MCF 10A (cell line): ENCODE measurements at regions not wholly inside any gene's neighbourhood (a gene's known extent, or its start where the extent isn't known, plus 50 kb on each side); places are given as distances from the start of the nearest gene placed in this dataset.
A peak's percentile ranks its signal among the peaks of the same experiment; 100 is the strongest.

Source experiments
- BruUV-seq: library from RNA; stranded (reverse); fragments of 400-500 nt; replicated peaks from 2 replicates; lab custom pipeline; 2021; lab: Mats Ljungman, UMichigan
- CTCF ChIA-PET: fragments of 300-600 bp; sonication (Branson Sonifier 250); formaldehyde crosslinking; extraction: SDS; loops from one replicate; lab custom pipeline; 2021; ENCODE audit warnings: antibody characterized with exemption, inconsistent platforms; lab: Yijun Ruan, JAX
- POLR2A ChIA-PET: fragments of 300-600, 350-650 bp; sonication (Branson Sonifier 250); formaldehyde crosslinking; extraction: SDS; loops from one replicate; lab custom pipeline; 2020; ENCODE audit warnings: antibody characterized with exemption, inconsistent platforms; lab: Yijun Ruan, JAX
- DNase-seq: peaks from one replicate; pipeline ENCODE4 v3.0.0-alpha.2; 2018; ENCODE audit not compliant: unreplicated experiment
- H3K27ac Mint-ChIP-seq: one replicate; pipeline ENCODE4 v1.8.0; 2022; ENCODE audit warnings: mild to moderate bottlenecking, low read depth, mixed read lengths; ENCODE audit not compliant: unreplicated experiment
- H3K27me3 Mint-ChIP-seq: one replicate; pipeline ENCODE4 v1.8.0; 2022; ENCODE audit warnings: mixed read lengths; ENCODE audit not compliant: insufficient read depth, unreplicated experiment
- H3K36me3 Mint-ChIP-seq: one replicate; pipeline ENCODE4 v1.8.0; 2022; ENCODE audit warnings: mild to moderate bottlenecking, moderate library complexity, mixed read lengths; ENCODE audit not compliant: insufficient read depth, unreplicated experiment
- H3K4me1 Mint-ChIP-seq: one replicate; pipeline ENCODE4 v1.8.0; 2022; ENCODE audit warnings: mixed read lengths; ENCODE audit not compliant: insufficient read depth, unreplicated experiment
- H3K4me3 Mint-ChIP-seq: one replicate; pipeline ENCODE4 v1.8.0; 2022; ENCODE audit warnings: mild to moderate bottlenecking, moderate library complexity, mixed read lengths; ENCODE audit not compliant: unreplicated experiment
- H3K9me3 Mint-ChIP-seq: one replicate; pipeline ENCODE4 v1.8.0; 2022; ENCODE audit warnings: mixed read lengths; ENCODE audit not compliant: unreplicated experiment
- CTCF ChIP-seq: fragments of 200-600 bp; IDR thresholded peaks from one replicate; pipeline ENCODE4 v1.8.0; 2022; ENCODE audit warnings: antibody characterized with exemption, mild to moderate bottlenecking; ENCODE audit not compliant: unreplicated experiment
- intact Hi-C: fragments of 100-400 bp; cut with micrococcal nuclease; formaldehyde crosslinking; loops from 2 replicates; pipeline ENCODE4 v1.14.1; 2022

- peak; percentile 37 for DNase-seq
- H3K4me3 Mint-ChIP-seq = no peak overlapping the region
- intact Hi-C loops = no loop called here
- no peaks in the 10 kb centered on the region for H3K9me3 Mint-ChIP-seq
- TF ChIP-seq CTCF = no peak
- BruUV-seq = no TSS peak
- no peaks in the 10 kb centered on the region for H3K27me3 Mint-ChIP-seq
- ChIA-PET POLR2A (no interaction called here), CTCF (interaction anchor here (0.5 to 0.6 kb wide), 3 partner anchors 60 to 1504 kb away, joined by 3 to 4 read pairs (median 4); no protein-coding TSS in a partner anchor)
- H3K27ac Mint-ChIP-seq = no peak overlapping the region
- H3K4me1 Mint-ChIP-seq = peaks cover 6% of the 10 kb centered on the region
- H3K36me3 Mint-ChIP-seq = no peaks in the 10 kb centered on the region
Observed at GRCh38 chr3:81998139-81998755, 236.8 kb upstream of the GBE1 start.

GRCh38 chr3:81997390-81997789, 235.9 kb upstream of the GBE1 start:
- BruUV-seq = no TSS peak
- intact Hi-C loops = no loop called here
- no peaks in the 10 kb centered on the region for H3K9me3 Mint-ChIP-seq
- H3K4me3 Mint-ChIP-seq = no peak overlapping the region
- no peaks in the 10 kb centered on the region for H3K36me3 Mint-ChIP-seq
- H3K4me1 Mint-ChIP-seq = peaks cover under 1% of the 10 kb centered on the region
- POLR2A ChIA-PET = no interaction called here
- CTCF ChIA-PET = interaction anchor here (0.7 to 0.9 kb wide), 2 partner anchors 9 to 579 kb away, joined by 3 to 4 read pairs; no protein-coding TSS in a partner anchor
- DNase-seq = no peak
- H3K27me3 Mint-ChIP-seq = no peaks in the 10 kb centered on the region
- no peak overlapping the region for H3K27ac Mint-ChIP-seq
- TF ChIP-seq CTCF = no peak

GRCh38 chr3:81995329-81995728, 233.9 kb upstream of the GBE1 start:
- H3K27me3 Mint-ChIP-seq = no peaks in the 10 kb centered on the region
- no peak for DNase-seq
- H3K36me3 Mint-ChIP-seq = no peaks in the 10 kb centered on the region
- ChIA-PET POLR2A (interaction anchor here (0.6 kb wide), 1 partner anchor 519 kb away, joined by 4 read pairs; no protein-coding TSS in a partner anchor), CTCF (interaction anchor here (0.5 to 2.2 kb wide), 12 partner anchors 8 to 1582 kb away, joined by 3 to 11 read pairs (median 4); no protein-coding TSS in a partner anchor)
- H3K27ac Mint-ChIP-seq = no peak overlapping the region
- H3K4me3 Mint-ChIP-seq = no peak overlapping the region
- intact Hi-C loops = no loop called here
- no peaks in the 10 kb centered on the region for H3K9me3 Mint-ChIP-seq
- no TSS peak for BruUV-seq
- TF ChIP-seq CTCF = no peak
- no peaks in the 10 kb centered on the region for H3K4me1 Mint-ChIP-seq

- BruUV-seq = no TSS peak
- H3K4me3 Mint-ChIP-seq = no peak overlapping the region
- no peaks in the 10 kb centered on the region for H3K4me1 Mint-ChIP-seq
- TF ChIP-seq CTCF = no peak
- H3K36me3 Mint-ChIP-seq = no peaks in the 10 kb centered on the region
- no peak overlapping the region for H3K27ac Mint-ChIP-seq
- ChIA-PET POLR2A (interaction anchor here (0.7 kb wide), 1 partner anchor 54 kb away, joined by 3 read pairs; no protein-coding TSS in a partner anchor), CTCF (interaction anchor here (1.6 kb wide), 1 partner anchor 143 kb away, joined by 3 read pairs; no protein-coding TSS in a partner anchor)
- H3K27me3 Mint-ChIP-seq = no peaks in the 10 kb centered on the region
- no peak for DNase-seq
- intact Hi-C loops = no loop called here
- H3K9me3 Mint-ChIP-seq = no peaks in the 10 kb centered on the region
Observed at GRCh38 chr3:81989758-81990157, 228.3 kb upstream of the GBE1 start.
